Left lung (tissue), 4 donors: ENCODE measurements at regions not wholly inside any gene's neighbourhood (a gene's known extent, or its start where the extent isn't known, plus 50 kb on each side); places are given as distances from the start of the nearest gene placed in this dataset.
"Not testable (repeated sequence)": the region's sequence is repeated elsewhere in the genome, so short reads cannot be mapped to it uniquely, and the experiment has no call there.

Source experiments
- ATAC-seq: fragments of 200-7000 bp; cut with Tn5 transposase; one replicate; pipeline ENCODE4 v1.9.1; 2020; ENCODE audit warnings: moderate library complexity
- DNase-seq, 4 donors: peaks; one replicate each; pipeline ENCODE4 v3.0.0-alpha.2; 2013 to 2020
- H3K27ac ChIP-seq, 2 donors: fragments of 200-600 bp; sonication (generic) in 1 of 2; one replicate each; pipeline versions ENCODE4 v1.5.0 to v1.8.0; 2020 to 2021
- H3K27me3 ChIP-seq, 2 donors: fragments of 200-600 bp; sonication (generic) in 1 of 2; one replicate each; pipeline versions ENCODE4 v1.5.0 to v1.8.0; 2020 to 2021
- H3K36me3 ChIP-seq, 2 donors: fragments of 200-600 bp; sonication (generic) in 1 of 2; one replicate each; pipeline versions ENCODE4 v1.5.0 to v1.8.0; 2020 to 2021
- H3K4me1 ChIP-seq, 2 donors: fragments of 200-600 bp; one replicate each; pipeline ENCODE4 v1.8.0; 2021
- H3K4me3 ChIP-seq, 2 donors: fragments of 200-600 bp; sonication (generic) in 1 of 2; one replicate each; pipeline versions ENCODE4 v1.5.0 to v1.8.0; 2020 to 2021; ENCODE audit warnings: mild to moderate bottlenecking in 1 of 2
- H3K9me3 ChIP-seq, 2 donors: fragments of 200-600 bp; sonication (generic) in 1 of 2; one replicate each; pipeline versions ENCODE4 v1.5.0 to v1.8.0; 2020 to 2021
- intact Hi-C, 2 donors: fragments of 100-400 bp; cut with DNase I; formaldehyde crosslinking; loops; one replicate each; pipeline versions ENCODE4 v1.11.2 to v1.14.2; 2022
- TF ChIP-seq, protein P1 (sequence below), 2 donors: fragments of 200-600 bp; sonication (generic) in 1 of 2; IDR thresholded peaks; one replicate each; pipeline versions ENCODE4 v1.5.0 to v1.8.0; 2021; ENCODE audit warnings: antibody characterized with exemption in 2 of 2
- donor health status: DM: no; HTN: yes; CAD: no.
- donor health status: DM: no; HTN: no; CAD: no.

DNA sequence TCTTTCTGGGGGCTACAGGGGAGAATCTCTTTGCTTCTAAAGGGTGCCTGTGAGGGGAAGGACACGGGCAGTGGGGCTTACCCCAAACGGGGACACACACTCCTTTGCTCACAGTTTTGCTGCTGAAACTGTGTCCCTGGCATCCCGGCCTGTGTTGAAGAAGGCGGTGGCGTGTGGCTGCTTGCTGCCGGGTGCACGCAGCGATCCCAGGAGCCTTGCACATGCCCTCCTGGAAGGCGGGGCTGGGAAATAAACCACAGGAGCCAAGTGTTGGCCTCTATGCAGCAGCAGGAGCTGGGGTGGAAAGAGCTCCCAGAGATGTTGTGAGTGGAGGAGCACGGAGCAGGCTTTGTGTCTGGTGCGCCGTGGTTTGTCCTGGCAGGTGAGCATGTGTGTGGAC, 131.0 kb upstream of the CIBAR2 start:
- no peak overlapping the region for H3K27ac ChIP-seq
- TF ChIP-seq, protein P1, sequence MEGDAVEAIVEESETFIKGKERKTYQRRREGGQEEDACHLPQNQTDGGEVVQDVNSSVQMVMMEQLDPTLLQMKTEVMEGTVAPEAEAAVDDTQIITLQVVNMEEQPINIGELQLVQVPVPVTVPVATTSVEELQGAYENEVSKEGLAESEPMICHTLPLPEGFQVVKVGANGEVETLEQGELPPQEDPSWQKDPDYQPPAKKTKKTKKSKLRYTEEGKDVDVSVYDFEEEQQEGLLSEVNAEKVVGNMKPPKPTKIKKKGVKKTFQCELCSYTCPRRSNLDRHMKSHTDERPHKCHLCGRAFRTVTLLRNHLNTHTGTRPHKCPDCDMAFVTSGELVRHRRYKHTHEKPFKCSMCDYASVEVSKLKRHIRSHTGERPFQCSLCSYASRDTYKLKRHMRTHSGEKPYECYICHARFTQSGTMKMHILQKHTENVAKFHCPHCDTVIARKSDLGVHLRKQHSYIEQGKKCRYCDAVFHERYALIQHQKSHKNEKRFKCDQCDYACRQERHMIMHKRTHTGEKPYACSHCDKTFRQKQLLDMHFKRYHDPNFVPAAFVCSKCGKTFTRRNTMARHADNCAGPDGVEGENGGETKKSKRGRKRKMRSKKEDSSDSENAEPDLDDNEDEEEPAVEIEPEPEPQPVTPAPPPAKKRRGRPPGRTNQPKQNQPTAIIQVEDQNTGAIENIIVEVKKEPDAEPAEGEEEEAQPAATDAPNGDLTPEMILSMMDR (IDR thresholded peaks at IDR 0.05), result no peak
- H3K27me3 ChIP-seq, result peaks cover 0 to 4% of the 10 kb centered on the region in 2 donors
- H3K36me3 ChIP-seq, result no peaks in the 10 kb centered on the region
- intact Hi-C loops, result no loop called here
- H3K4me3 ChIP-seq, result no peak overlapping the region
- peaks cover 0 to 6% of the 10 kb centered on the region in 2 donors for H3K4me1 ChIP-seq
- no peak for DNase-seq
- no peaks in the 10 kb centered on the region for H3K9me3 ChIP-seq
- no peak for ATAC-seq

DNA sequence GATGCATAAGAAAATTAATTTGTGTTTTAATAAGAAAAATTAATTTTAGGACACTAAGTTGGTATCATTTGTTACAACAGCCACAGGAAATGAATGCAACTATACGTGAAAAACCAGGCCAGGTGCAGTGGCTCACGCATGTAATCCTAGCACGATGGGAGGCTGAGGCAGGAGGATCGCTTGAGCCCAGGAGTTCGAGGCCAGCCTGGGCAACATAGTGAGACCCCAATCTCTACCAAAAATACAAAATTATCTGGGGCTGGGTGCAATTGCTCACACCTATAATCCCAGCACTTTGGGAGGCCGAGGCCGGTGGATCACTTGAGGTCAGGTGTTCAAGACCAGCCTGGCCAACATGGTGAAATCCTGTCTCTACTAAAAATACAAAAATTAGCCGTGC, 132.2 kb upstream of the CIBAR2 start:
- intact Hi-C loops, H3K27ac ChIP-seq: not testable (repeated sequence)

DNA sequence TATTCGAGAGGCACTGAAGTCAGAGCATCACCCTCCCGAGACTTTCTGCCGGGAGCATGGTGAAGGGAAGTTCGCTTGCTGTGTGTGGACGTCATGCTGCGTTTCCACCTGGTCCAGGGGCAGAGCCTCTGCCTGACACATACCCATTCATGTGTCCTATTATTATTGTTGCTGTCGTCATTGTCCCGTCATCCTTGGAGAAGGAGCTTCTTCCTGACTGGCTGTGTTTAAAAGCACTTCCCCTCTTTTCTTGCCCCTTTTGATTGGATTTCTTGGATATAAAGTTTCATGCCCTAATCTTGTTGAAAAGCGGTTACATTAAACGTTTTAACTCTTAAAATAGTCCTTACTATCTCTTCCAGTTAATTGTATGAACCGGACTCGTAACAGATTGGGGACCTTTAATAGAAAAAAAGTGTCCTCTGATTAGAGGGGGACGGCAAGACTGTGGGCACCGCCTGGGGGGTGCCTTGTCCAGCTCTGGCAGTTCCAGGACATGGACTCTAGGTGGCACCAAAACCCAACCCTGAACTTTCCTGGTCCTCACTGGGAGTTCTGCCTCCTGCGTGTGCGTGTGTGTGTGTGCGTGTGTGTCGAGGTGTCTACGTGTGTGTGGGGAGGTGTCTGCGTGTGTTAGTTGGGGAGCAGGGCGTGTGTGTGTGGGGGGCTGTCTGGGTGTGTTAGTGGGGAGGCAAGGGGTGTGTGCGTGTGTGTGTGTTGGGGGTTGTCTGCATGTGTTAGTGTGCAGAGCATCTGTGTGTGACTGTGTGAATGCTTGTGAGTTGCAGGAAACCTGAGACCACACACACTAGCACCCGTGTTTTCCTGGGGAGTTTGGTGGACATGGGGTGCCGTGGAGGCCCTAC, 133.3 kb upstream of the CIBAR2 start:
- TF ChIP-seq, protein P1 (IDR thresholded peaks at IDR 0.05), result peak; percentile 69 to 79
- Histone ChIP-seq H3K36me3 (no peaks in the 10 kb centered on the region), H3K9me3 (no peaks in the 10 kb centered on the region), H3K4me1 (peaks cover 0 to 3% of the 10 kb centered on the region in 2 donors), H3K27ac (no peak overlapping the region), H3K4me3 (no peak overlapping the region), H3K27me3 (no peaks in the 10 kb centered on the region)
- intact Hi-C loops, result no loop called here
- ATAC-seq, result peak; percentile 85
- peak in 2 of 4 donors; percentile 58 to 82 for DNase-seq

More for the DNA sequence above, 132.2 kb upstream of the CIBAR2 start:
- H3K27me3 ChIP-seq, DNase-seq, H3K4me1 ChIP-seq, H3K36me3 ChIP-seq, ATAC-seq, H3K4me3 ChIP-seq, H3K9me3 ChIP-seq: not testable (repeated sequence)

DNA sequence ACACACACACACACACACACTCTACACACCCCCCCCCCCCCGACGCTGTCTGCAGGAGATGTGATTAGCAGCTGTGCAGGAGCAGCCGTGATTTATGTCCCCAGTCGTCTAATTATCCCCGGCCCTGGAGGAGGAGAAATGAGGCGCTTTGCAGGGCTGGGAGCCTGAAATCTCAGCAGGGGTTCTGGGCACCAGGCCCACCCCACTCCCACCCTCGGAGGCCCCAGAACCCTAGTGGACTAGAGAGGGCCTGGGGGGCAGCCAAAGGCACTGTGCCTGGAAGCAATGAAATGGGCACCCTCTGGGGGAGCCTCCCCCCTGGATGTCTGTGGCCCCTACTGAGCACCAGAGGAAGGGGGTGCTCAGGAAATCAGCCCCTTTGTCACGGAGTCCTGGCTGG, 134.2 kb upstream of the CIBAR2 start:
- H3K4me3 ChIP-seq, result no peak overlapping the region
- H3K27me3 ChIP-seq, result no peaks in the 10 kb centered on the region
- no peak for ATAC-seq
- H3K27ac ChIP-seq, result no peak overlapping the region
- no peaks in the 10 kb centered on the region for H3K9me3 ChIP-seq
- H3K36me3 ChIP-seq, result no peaks in the 10 kb centered on the region
- no peak for DNase-seq
- peaks cover 0 to 3% of the 10 kb centered on the region in 2 donors for H3K4me1 ChIP-seq
- TF ChIP-seq, protein P1 (IDR thresholded peaks at IDR 0.05), result no peak
- intact Hi-C loops, result no loop called here

DNA sequence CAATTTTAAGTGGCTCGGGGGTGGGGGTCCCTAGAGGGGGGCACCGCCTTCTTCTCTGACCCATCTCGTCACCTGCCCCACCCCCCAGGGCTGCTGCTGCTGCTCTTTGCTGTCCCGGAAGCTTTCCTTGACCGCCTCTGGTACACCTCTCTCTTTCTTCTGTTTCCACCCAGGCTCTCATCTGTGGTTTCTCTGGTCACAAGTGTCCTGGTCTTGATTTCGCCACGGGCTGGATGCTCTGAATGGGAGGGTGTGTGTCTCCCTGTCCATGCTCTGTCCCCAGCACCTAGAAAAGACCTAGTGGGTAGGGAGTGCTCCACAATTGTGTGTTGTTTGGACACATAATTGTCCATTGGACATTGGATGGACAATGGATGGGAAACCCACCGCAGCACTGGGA, 134.7 kb upstream of the CIBAR2 start:
- peaks cover 0 to 3% of the 10 kb centered on the region in 2 donors for H3K4me1 ChIP-seq
- H3K4me3 ChIP-seq, result no peak overlapping the region
- TF ChIP-seq, protein P1 (IDR thresholded peaks at IDR 0.05), result no peak
- DNase-seq, result no peak
- intact Hi-C loops, result no loop called here
- no peak for ATAC-seq
- no peak overlapping the region for H3K27ac ChIP-seq
- no peaks in the 10 kb centered on the region for H3K36me3 ChIP-seq
- no peaks in the 10 kb centered on the region for H3K9me3 ChIP-seq
- H3K27me3 ChIP-seq, result no peaks in the 10 kb centered on the region
